ENCODE measurements at regions not wholly inside any gene's neighbourhood (a gene's known extent, or its start where the extent isn't known, plus 50 kb on each side); places are given as distances from the start of the nearest gene placed in this dataset.

- no peak overlapping the region for H3K27ac ChIP-seq (ENCODE audit: control insufficient read depth, insufficient read depth)
- H3K36me3 ChIP-seq (ENCODE audit: control insufficient read depth in 2 of 2, insufficient read depth in 2 of 2, low read length in 1 of 2), result no peaks in the 10 kb centered on the region
- no peaks in the 10 kb centered on the region for H4K20me1 ChIP-seq (ENCODE audit: control insufficient read depth, insufficient read depth)
- DNase-seq (ENCODE audit: low read depth, low spot score) (no peak), FAIRE-seq (no peak), ATAC-seq (no peak)
- intact Hi-C loops (cut with micrococcal nuclease; ENCODE audit: unreplicated experiment), result no loop called here
- H3K9ac ChIP-seq (ENCODE audit: control insufficient read depth, insufficient read depth, low read length), result no peak overlapping the region
- H3K4me3 ChIP-seq, result no peak overlapping the region
- no peaks in the 10 kb centered on the region for H3K9me3 ChIP-seq (replicated peaks; ENCODE audit: control insufficient read depth, insufficient read depth, low read length)
- H3K79me2 ChIP-seq (ENCODE audit: control insufficient read depth, insufficient read depth, low read length), result no peaks in the 10 kb centered on the region
- RAD21 ChIA-PET (ENCODE audit: unreplicated experiment), result no interaction called here
- no peaks in the 10 kb centered on the region for H3K27me3 ChIP-seq (replicated peaks in 1 of 2; ENCODE audit: control insufficient read depth in 2 of 2, insufficient read depth in 2 of 2, low read length in 1 of 2)
- POLR2A ChIA-PET, result no interaction called here
- CTCF ChIA-PET, result no interaction called here
- no peak overlapping the region for H2AFZ ChIP-seq (ENCODE audit: control insufficient read depth, low read depth, low read length)
- TF ChIP-seq CBX5 (IDR thresholded peaks at IDR 0.05; ENCODE audit: low read depth) (peak; percentile 30; the same call in 1 of the 2 replicates), NFYB (IDR thresholded peaks at IDR 0.05; ENCODE audit: insufficient read depth, low read depth, low read length) (no peak)
- in situ Hi-C loops (cut with MboI), result no loop called here
- no TSS peak for BruUV-seq (replicated peaks)
- no peaks in the 10 kb centered on the region for H3K4me1 ChIP-seq (ENCODE audit: control insufficient read depth, insufficient read depth, low read length)
- H3K4me2 ChIP-seq (ENCODE audit: control insufficient read depth, insufficient read depth), result no peak overlapping the region
- SMC1A ChIA-PET (ENCODE audit: uncharacterized antibody, unreplicated experiment), result no interaction called here
Measured at GRCh38 chr5:82956600-82956999, 120.6 kb downstream of the TMEM167A start.

- no peak for DNase-seq (ENCODE audit: low read depth, low spot score)
- Histone ChIP-seq H3K9me3 (replicated peaks; ENCODE audit: control insufficient read depth, insufficient read depth, low read length) (no peaks in the 10 kb centered on the region), H4K20me1 (ENCODE audit: control insufficient read depth, insufficient read depth) (no peaks in the 10 kb centered on the region), H3K9ac (ENCODE audit: control insufficient read depth, insufficient read depth, low read length) (no peak overlapping the region), H3K4me1 (ENCODE audit: control insufficient read depth, insufficient read depth, low read length) (no peaks in the 10 kb centered on the region), H3K27ac (ENCODE audit: control insufficient read depth, insufficient read depth) (no peak overlapping the region), H3K36me3 (ENCODE audit: control insufficient read depth in 2 of 2, insufficient read depth in 2 of 2, low read length in 1 of 2) (no peaks in the 10 kb centered on the region), H3K79me2 (ENCODE audit: control insufficient read depth, insufficient read depth, low read length) (no peaks in the 10 kb centered on the region), H3K27me3 (replicated peaks in 1 of 2; ENCODE audit: control insufficient read depth in 2 of 2, insufficient read depth in 2 of 2, low read length in 1 of 2) (no peaks in the 10 kb centered on the region), H3K4me2 (ENCODE audit: control insufficient read depth, insufficient read depth) (no peak overlapping the region), H2AFZ (ENCODE audit: control insufficient read depth, low read depth, low read length) (no peak overlapping the region), H3K4me3 (no peak overlapping the region)
- RAD21 ChIA-PET (ENCODE audit: unreplicated experiment), result no interaction called here
- in situ Hi-C loops (cut with MboI), result no loop called here
- no TSS peak for BruUV-seq (replicated peaks)
- POLR2A ChIA-PET, result no interaction called here
- intact Hi-C loops (cut with micrococcal nuclease; ENCODE audit: unreplicated experiment), result no loop called here
- CTCF ChIA-PET, result no interaction called here
- SMC1A ChIA-PET (ENCODE audit: uncharacterized antibody, unreplicated experiment), result no interaction called here
- 88% methylated on average over 1 of the region's 1 CpG for WGBS (ENCODE audit: insufficient coverage, insufficient replicate concordance, low lambda C conversion rate, missing lambda C conversion rate)
- FAIRE-seq, result no peak
- ATAC-seq, result no peak
- no peak for TF ChIP-seq FOXK2 (IDR thresholded peaks at IDR 0.05)
- TF ChIP-seq PKNOX1 (IDR thresholded peaks at IDR 0.05), result no peak
- TF ChIP-seq ZZZ3 (IDR thresholded peaks at IDR 0.05; ENCODE audit: control insufficient read depth, insufficient read length, low read depth), result no peak
- TF ChIP-seq ETV6 (conservative IDR thresholded peaks at IDR 0.05 in 1 of 2, IDR thresholded peaks at IDR 0.05 in 1 of 2; ENCODE audit: borderline replicate concordance in 1 of 2, low read depth in 1 of 2), result no peak
- no peak for TF ChIP-seq SUZ12 (IDR thresholded peaks at IDR 0.05; ENCODE audit: unreplicated experiment)
- TF ChIP-seq RBBP5 (conservative IDR thresholded peaks at IDR 0.05), result no peak
- no peak for TF ChIP-seq ZNF274 (IDR thresholded peaks at IDR 0.05; ENCODE audit: insufficient read depth, insufficient read length)
- no peak for TF ChIP-seq CREM (IDR thresholded peaks at IDR 0.05; ENCODE audit: low read depth)
- TF ChIP-seq ZNF207 (IDR thresholded peaks at IDR 0.05; ENCODE audit: borderline replicate concordance), result no peak
- no peak for TF ChIP-seq ZNF217 (IDR thresholded peaks at IDR 0.05)
- no peak for TF ChIP-seq ZBTB40 (IDR thresholded peaks at IDR 0.05; ENCODE audit: borderline replicate concordance)
- TF ChIP-seq SMAD5 (IDR thresholded peaks at IDR 0.05; ENCODE audit: low read depth), result no peak
- TF ChIP-seq CHD1 (IDR thresholded peaks at IDR 0.05; ENCODE audit: low read depth, low read length), result no peak
- TF ChIP-seq ZNF622 (IDR thresholded peaks at IDR 0.05), result no peak
Measured at GRCh38 chr5:82952326-82952725, 124.9 kb downstream of the TMEM167A start.

All from GM12878 (cell line).